C4-2B (cell line): ENCODE measurements at regions not wholly inside any gene's neighbourhood (a gene's known extent, or its start where the extent isn't known, plus 50 kb on each side); places are given as distances from the start of the nearest gene placed in this dataset.

Experiments
- H3K27ac ChIP-seq: fragments of 450-650 bp; 2 replicates; pipeline ENCODE4 v1.5.1; 2017
- CTCF ChIP-seq: fragments of 450-650 bp; conservative IDR thresholded peaks from 2 replicates; pipeline ENCODE4 v1.5.1; 2017; ENCODE audit warnings: mild to moderate bottlenecking
- ZFX ChIP-seq: fragments of 450-650 bp; IDR thresholded peaks from 2 replicates; pipeline ENCODE4 v1.6.1; 2017

- TF ChIP-seq CTCF: no peak
- no peak for TF ChIP-seq ZFX
- no peak overlapping the region for H3K27ac ChIP-seq
Observed at GRCh38 chr4:101400096-101400495, 52.8 kb upstream of the PPP3CA start.

- H3K27ac ChIP-seq: no peak overlapping the region
- no peak for TF ChIP-seq CTCF
- TF ChIP-seq ZFX: no peak
Observed at GRCh38 chr4:101398807-101399206, 51.5 kb upstream of the PPP3CA start.
